AG09309 (cell line): ENCODE measurements at regions not wholly inside any gene's neighbourhood (a gene's known extent, or its start where the extent isn't known, plus 50 kb on each side); places are given as distances from the start of the nearest gene placed in this dataset.

Source experiments
- DNase-seq: peaks from one replicate; pipeline ENCODE4 v3.0.0-alpha.2; 2010; ENCODE audit warnings: low read depth
- H3K4me3 ChIP-seq: 2 replicates; pipeline ENCODE4 v1.5.1; 2011; ENCODE audit warnings: mild to moderate bottlenecking, low read depth, low read length, moderate library complexity; ENCODE audit not compliant: control insufficient read depth
- TF ChIP-seq, protein P1 (sequence below): IDR thresholded peaks from 2 replicates; pipeline ENCODE4 v1.5.1; 2011; ENCODE audit warnings: mild to moderate bottlenecking, low read depth, low read length, inconsistent platforms; ENCODE audit not compliant: insufficient read depth, control insufficient read depth; ENCODE audit errors: missing control alignments

DNA sequence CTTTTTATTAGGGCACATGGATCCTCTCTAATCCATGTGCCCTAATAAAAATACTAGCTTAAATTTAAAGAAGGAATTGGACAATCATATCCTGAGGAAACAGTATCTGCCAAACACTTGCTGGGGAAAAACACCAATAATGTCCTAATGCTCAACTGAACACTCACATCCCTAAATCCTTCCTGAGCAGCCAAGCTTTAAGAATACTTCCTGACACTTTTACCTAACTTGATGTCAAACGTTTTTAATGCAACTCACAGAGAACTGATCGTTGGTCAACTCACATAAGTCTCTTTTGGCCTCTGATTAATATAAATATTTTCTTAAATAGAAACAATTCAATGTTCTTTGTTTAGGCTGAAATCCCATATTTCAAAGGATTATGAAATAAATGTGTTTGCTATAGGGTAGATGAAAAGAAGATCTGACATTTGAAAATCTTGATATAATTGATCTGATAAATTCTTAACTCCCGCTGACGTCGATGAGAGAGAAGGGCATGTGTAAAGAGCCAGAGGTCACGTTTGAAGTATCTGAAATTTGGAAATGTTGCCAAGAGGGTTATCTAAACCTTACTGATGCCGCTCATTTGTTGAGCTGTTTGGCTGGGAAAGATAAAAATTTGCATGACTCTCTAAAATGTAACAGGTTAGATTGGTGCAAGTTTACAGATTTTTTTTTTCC, 122.8 kb upstream of the RHOBTB1 start:
- H3K4me3 ChIP-seq = no peak overlapping the region
- DNase-seq = no peak
- TF ChIP-seq, protein P1, sequence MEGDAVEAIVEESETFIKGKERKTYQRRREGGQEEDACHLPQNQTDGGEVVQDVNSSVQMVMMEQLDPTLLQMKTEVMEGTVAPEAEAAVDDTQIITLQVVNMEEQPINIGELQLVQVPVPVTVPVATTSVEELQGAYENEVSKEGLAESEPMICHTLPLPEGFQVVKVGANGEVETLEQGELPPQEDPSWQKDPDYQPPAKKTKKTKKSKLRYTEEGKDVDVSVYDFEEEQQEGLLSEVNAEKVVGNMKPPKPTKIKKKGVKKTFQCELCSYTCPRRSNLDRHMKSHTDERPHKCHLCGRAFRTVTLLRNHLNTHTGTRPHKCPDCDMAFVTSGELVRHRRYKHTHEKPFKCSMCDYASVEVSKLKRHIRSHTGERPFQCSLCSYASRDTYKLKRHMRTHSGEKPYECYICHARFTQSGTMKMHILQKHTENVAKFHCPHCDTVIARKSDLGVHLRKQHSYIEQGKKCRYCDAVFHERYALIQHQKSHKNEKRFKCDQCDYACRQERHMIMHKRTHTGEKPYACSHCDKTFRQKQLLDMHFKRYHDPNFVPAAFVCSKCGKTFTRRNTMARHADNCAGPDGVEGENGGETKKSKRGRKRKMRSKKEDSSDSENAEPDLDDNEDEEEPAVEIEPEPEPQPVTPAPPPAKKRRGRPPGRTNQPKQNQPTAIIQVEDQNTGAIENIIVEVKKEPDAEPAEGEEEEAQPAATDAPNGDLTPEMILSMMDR = no peak

DNA sequence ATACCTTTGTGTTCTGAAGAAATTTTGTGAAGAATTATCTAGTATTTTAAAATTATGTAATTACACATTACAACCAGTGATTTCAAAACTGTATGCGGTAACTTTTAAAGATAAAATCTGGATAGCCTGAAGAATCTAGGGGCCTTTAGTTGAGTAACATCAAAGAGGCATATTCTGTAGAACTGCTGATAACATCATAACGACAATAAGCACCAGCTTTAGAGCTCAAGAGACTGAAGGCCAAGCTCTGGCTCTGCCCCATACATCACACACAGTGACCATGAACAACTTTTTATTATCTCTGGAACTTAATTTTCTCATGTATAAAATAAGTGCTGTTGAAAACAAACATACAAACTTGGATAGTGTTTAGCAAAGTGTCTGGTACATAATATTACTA, 121.1 kb upstream of the RHOBTB1 start:
- DNase-seq = no peak

DNA sequence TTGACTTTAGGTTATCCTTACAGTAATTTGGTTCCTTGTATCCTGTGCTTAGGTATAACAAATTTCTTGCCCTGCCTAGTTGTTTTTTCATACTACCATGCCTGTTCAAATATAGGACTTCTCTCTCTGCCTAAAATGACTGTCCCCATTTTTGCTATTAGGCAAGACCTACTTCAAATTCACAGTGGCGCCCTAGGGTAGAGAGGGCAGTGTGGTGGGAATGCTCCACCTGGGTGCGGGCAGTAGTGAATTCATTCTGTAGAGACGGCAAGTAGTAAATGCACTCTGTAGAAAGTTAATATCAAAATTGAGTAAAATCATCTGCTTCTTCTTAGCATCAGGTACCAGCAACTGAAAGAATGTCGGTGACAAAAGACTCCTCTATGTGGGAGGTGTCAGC, 120.4 kb upstream of the RHOBTB1 start:
- H3K4me3 ChIP-seq = no peak overlapping the region
- no peak for DNase-seq
- TF ChIP-seq, protein P1 = no peak

More for the DNA sequence above, 121.1 kb upstream of the RHOBTB1 start:
- TF ChIP-seq, protein P1 = no peak
- H3K4me3 ChIP-seq = no peak overlapping the region

DNA sequence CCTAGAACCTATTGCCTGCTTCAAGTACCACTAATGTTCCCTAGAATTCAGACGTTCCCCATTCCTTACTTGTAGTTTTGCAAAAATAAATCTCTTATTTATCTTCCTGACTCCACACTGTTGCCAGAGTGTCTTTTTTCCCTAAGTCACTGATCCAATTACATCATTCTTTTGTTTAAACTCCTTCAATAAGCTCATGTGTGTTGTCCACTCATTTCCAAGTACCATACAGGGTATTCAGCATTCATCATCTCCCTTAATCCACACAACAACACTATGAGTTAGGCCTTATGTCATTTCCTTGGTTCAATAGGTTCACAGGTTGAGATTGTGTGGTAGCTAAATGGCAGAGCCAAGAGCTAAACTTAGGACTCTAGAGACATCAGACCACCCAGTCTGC, 119.9 kb upstream of the RHOBTB1 start:
- H3K4me3 ChIP-seq = no peak overlapping the region
- DNase-seq = no peak
- TF ChIP-seq, protein P1 = no peak

DNA sequence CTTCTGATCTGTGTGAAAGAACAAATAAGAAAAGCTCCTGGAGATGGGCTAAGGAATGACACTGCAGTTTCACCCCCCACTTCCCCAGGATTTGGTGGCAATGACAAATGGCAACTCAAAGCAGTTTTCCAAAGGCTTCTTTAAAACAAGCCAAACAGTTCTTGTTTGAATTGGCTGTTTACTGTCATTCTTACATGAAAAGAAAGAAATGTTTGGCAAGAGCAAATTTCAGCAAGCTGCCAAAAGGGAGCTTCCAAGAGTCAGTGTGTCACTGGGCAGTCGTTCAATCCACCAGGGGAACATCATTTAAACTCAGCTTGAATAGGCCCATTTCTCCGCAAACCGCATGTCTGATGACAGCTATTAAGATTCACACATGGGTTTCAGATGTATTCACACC, 119.0 kb upstream of the RHOBTB1 start:
- no peak overlapping the region for H3K4me3 ChIP-seq
- no peak for DNase-seq
- TF ChIP-seq, protein P1 = no peak

DNA sequence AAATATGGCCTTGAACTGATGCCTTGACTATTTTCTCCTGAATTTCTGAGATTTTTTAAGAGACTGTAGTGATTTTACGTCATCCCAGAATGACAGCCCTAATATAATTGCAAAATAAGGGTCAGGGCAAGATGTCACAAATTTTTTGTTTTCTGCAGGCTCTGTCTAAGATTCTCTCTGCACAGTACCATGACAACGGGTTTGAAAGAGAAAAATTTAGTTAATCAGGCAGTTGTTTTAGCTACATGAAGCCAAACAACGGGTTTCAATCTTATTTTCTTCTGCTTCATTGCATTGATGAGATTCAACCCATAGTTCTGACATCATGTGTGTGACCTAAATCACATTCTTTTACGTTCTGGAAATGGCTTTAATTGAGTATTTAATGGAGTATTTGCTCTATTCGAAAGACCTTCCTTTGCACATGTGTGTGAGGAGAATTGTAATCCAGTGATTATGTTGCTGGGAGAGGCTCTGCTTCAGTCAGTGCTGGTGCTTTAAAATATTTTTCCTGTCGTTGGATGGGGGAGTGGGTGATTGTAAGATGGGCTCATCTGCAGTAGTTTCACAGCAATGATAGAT, 118.0 kb upstream of the RHOBTB1 start:
- TF ChIP-seq, protein P1 = no peak
- DNase-seq = no peak
- no peak overlapping the region for H3K4me3 ChIP-seq
